GM12878 (cell line): ENCODE measurements at regions not wholly inside any gene's neighbourhood (a gene's known extent, or its start where the extent isn't known, plus 50 kb on each side); places are given as distances from the start of the nearest gene placed in this dataset.

Experiments used
- ATAC-seq: fragments of 200-7000 bp; cut with Tn5 transposase; 3 replicates; pipeline ENCODE4 v1.9.1; 2020; ENCODE audit warnings: mild to moderate bottlenecking, moderate library complexity
- BruUV-seq: library from RNA; stranded (reverse); fragments of 400-500 nt; replicated peaks from 2 replicates; lab custom pipeline; 2021; lab: Mats Ljungman, UMichigan
- CTCF ChIA-PET: fragments of 300-600 bp; sonication (Branson Sonifier 250); formaldehyde crosslinking; extraction: SDS; loops from one replicate; lab custom pipeline; 2021; ENCODE audit warnings: inconsistent platforms; lab: Yijun Ruan, JAX
- POLR2A ChIA-PET: fragments of 350-600 bp; formaldehyde crosslinking; extraction: SDS; loops from one replicate; lab custom pipeline; 2021; ENCODE audit warnings: inconsistent platforms; lab: Charles Lee
- RAD21 ChIA-PET: fragments of 300-600 bp; sonication (Branson Sonifier 250); formaldehyde crosslinking; loops from one replicate; lab custom pipeline; 2023; ENCODE audit warnings: antibody characterized with exemption; ENCODE audit not compliant: unreplicated experiment; lab: Charles Lee
- SMC1A ChIA-PET: fragments of 300-600 bp; sonication (Branson Sonifier 250); formaldehyde crosslinking; loops from one replicate; lab custom pipeline; 2023; ENCODE audit not compliant: unreplicated experiment, uncharacterized antibody; lab: Charles Lee
- DNase-seq: peaks from one replicate; pipeline ENCODE4 v3.0.0-alpha.2; 2011; ENCODE audit warnings: low read depth, low spot score
- FAIRE-seq: peaks from 3 replicates; lab custom pipeline; 2011; peaks lifted over from hg19 to GRCh38; lab: Jason Lieb, UNC
- H2AFZ ChIP-seq: 2 replicates; pipeline ENCODE4 v1.6.0; 2011; ENCODE audit warnings: low read depth, low read length, control low read depth; ENCODE audit not compliant: control insufficient read depth
- H3K27ac ChIP-seq: 2 replicates; pipeline ENCODE4 v1.5.1; 2011; ENCODE audit warnings: control low read depth; ENCODE audit not compliant: control insufficient read depth, insufficient read depth
- H3K27me3 ChIP-seq, 2 experiments: replicated peaks in 1 of 2; 2 replicates each; pipeline versions ENCODE4 v1.6.0 to v1.6.1; 2011; ENCODE audit warnings: low read length in 1 of 2; ENCODE audit not compliant: control insufficient read depth in 2 of 2, insufficient read depth in 2 of 2
- H3K36me3 ChIP-seq, 2 experiments: 2 replicates each; pipeline ENCODE4 v1.5.1; 2011; ENCODE audit warnings: low read length in 1 of 2; ENCODE audit not compliant: control insufficient read depth in 2 of 2, insufficient read depth in 2 of 2
- H3K4me1 ChIP-seq: 2 replicates; pipeline ENCODE4 v1.6.1; 2011; ENCODE audit warnings: mild to moderate bottlenecking, low read length, moderate library complexity, mixed read lengths; ENCODE audit not compliant: control insufficient read depth, insufficient read depth
- H3K4me2 ChIP-seq: 2 replicates; pipeline ENCODE4 v1.6.0; 2011; ENCODE audit warnings: control low read depth; ENCODE audit not compliant: control insufficient read depth, insufficient read depth
- H3K4me3 ChIP-seq: fragments of 200-600 bp; sonication (generic); 2 replicates; pipeline ENCODE4 v1.5.1; 2016
- H3K79me2 ChIP-seq: 2 replicates; pipeline ENCODE4 v1.6.0; 2011; ENCODE audit warnings: low read length; ENCODE audit not compliant: control insufficient read depth, insufficient read depth
- H3K9ac ChIP-seq: 2 replicates; pipeline ENCODE4 v1.8.0; 2011; ENCODE audit warnings: low read length, control low read depth, mixed read lengths; ENCODE audit not compliant: control insufficient read depth, insufficient read depth
- H3K9me3 ChIP-seq: replicated peaks from 3 replicates; pipeline ENCODE4 v1.5.1; 2011; ENCODE audit warnings: mild to moderate bottlenecking, low read length; ENCODE audit not compliant: control insufficient read depth, insufficient read depth
- H4K20me1 ChIP-seq: 2 replicates; pipeline ENCODE4 v1.6.0; 2011; ENCODE audit not compliant: control insufficient read depth, insufficient read depth
- CBFB ChIP-seq: IDR thresholded peaks from 2 replicates; pipeline ENCODE4 v1.6.1; 2016; ENCODE audit warnings: antibody characterized with exemption, low read depth
- GATAD2B ChIP-seq: fragments of 450-650 bp; conservative IDR thresholded peaks from 2 replicates; pipeline ENCODE4 v1.6.1; 2017; ENCODE audit warnings: low read depth, mild to moderate bottlenecking, moderate library complexity
- HDAC6 ChIP-seq: fragments of 200-600 bp; sonication (generic); IDR thresholded peaks from one replicate; pipeline ENCODE4 v1.8.0; 2017; ENCODE audit warnings: antibody characterized with exemption; ENCODE audit not compliant: unreplicated experiment
- KDM1A ChIP-seq: fragments of 200-600 bp; sonication (generic); IDR thresholded peaks from 2 replicates; pipeline ENCODE4 v1.6.1; 2016; ENCODE audit warnings: borderline replicate concordance
- MEF2B ChIP-seq: fragments of 450-650 bp; IDR thresholded peaks from 2 replicates; pipeline ENCODE4 v1.6.1; 2018; ENCODE audit warnings: mild to moderate bottlenecking, moderate library complexity; ENCODE audit not compliant: partially characterized antibody, poor library complexity, severe bottlenecking
- MXI1 ChIP-seq: fragments of 150-350 bp; IDR thresholded peaks from 2 replicates; pipeline ENCODE4 v1.6.1; 2011; ENCODE audit warnings: low read depth, mild to moderate bottlenecking, inconsistent platforms, low read length, improper control_type of control experiment
- NBN ChIP-seq: fragments of 450-650 bp; IDR thresholded peaks from 2 replicates; pipeline ENCODE4 v1.6.1; 2016
- SPI1 ChIP-seq: IDR thresholded peaks from 2 replicates; pipeline ENCODE4 v1.6.1; 2011; ENCODE audit warnings: low read depth, mild to moderate bottlenecking, low read length, moderate library complexity, borderline replicate concordance; ENCODE audit not compliant: insufficient read depth
- YBX1 ChIP-seq: fragments of 450-650 bp; IDR thresholded peaks from 2 replicates; pipeline ENCODE4 v1.6.1; 2016; ENCODE audit warnings: antibody characterized with exemption
- WGBS: methylation state at CpG from one replicate; pipeline ENCODE4 v1.1.6; 2016; ENCODE audit warnings: low lambda C conversion rate; ENCODE audit not compliant: insufficient replicate concordance, insufficient coverage; ENCODE audit errors: missing lambda C conversion rate; 5-methylcytosine and 5-hydroxymethylcytosine counted together
- in situ Hi-C: fragments of 300-500 bp; cut with MboI; formaldehyde crosslinking; loops from 9 replicates; pipeline ENCODE4 v1.14.3; 2018; ENCODE audit warnings: mixed read lengths
- intact Hi-C: fragments of 100-400 bp; cut with micrococcal nuclease; formaldehyde crosslinking; loops from one replicate; pipeline ENCODE4 v1.14.2; 2022; ENCODE audit not compliant: unreplicated experiment
- TF ChIP-seq, protein P1 (sequence below): fragments of 450-650 bp; IDR thresholded peaks from 2 replicates; pipeline ENCODE4 v1.6.1; 2017; ENCODE audit warnings: mild to moderate bottlenecking
- TF ChIP-seq, protein P2 (sequence below): fragments of 450-650 bp; IDR thresholded peaks from 2 replicates; pipeline ENCODE4 v1.6.1; 2017; ENCODE audit warnings: mild to moderate bottlenecking, low read depth, inconsistent platforms; ENCODE audit not compliant: poor library complexity, severe bottlenecking
- TF ChIP-seq, protein P3 (sequence below): fragments of 450-650 bp; IDR thresholded peaks from 2 replicates; pipeline ENCODE4 v1.6.1; 2018; ENCODE audit warnings: mild to moderate bottlenecking, low read depth, moderate library complexity; ENCODE audit not compliant: partially characterized antibody

DNA sequence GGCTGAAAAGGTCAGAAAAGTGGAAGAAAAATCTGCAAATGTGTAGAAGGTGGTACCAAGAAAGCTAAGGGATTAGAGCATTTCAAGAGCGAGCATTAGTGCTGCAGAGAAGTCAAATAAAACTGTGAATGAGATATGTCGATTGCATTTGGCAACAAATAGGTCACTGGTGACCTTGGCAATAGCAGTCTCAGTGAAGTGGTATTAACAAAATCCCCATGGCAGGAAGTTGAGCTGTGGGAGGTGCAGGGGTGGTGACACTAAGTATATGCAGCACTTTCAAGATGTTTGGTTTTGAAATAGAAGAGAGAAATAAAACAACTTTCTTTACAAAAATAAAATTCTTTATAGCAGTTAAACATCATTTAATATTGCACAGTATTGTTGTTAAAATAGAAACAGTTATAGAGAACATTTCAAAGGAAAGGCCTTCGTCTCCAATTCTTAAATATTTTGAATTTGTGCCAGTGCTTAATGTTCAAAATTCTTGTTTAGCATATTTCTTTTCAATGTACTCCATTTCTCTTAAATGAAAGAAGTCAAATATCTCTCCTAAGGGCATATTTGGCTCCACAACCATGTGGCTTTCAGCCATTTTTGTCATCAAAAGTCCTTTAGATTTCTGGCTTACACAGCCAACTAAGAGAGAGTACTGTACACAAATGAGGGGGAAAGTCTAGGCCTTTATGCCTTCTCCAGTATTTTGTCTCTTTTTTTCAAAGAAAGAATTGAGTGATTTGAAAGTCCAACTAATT is 443.0 kb upstream of the MMADHC start (continued):
- no peak for TF ChIP-seq MXI1

DNA sequence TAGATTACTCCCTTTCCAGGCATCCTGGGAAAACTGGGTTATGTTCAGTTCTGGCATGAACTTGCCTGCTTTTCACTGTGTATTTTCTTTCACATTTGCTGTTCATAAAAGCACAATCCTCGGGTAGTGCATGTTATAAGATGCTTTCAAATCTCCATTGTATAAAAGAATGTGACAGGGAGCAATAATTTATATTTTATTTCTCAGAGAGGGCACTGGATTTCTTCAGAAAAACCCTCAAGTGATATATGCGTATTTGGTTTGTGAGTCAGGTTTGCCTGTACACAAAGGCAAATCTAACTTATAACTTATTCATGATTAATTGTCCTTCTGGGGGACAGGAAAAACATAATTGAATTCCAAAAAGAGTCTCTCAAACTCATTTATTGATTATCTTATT is 440.7 kb upstream of the MMADHC start:
- no peaks in the 10 kb centered on the region for H3K27me3 ChIP-seq
- H3K4me1 ChIP-seq, result no peaks in the 10 kb centered on the region
- CTCF ChIA-PET, result no interaction called here
- H3K27ac ChIP-seq, result no peak overlapping the region
- POLR2A ChIA-PET, result no interaction called here
- no peak for FAIRE-seq
- H3K36me3 ChIP-seq, result no peaks in the 10 kb centered on the region
- in situ Hi-C loops (no loop called here), intact Hi-C loops (no loop called here)
- RAD21 ChIA-PET, result no interaction called here
- whole genome bisulfite sequencing, result 43% methylated on average over 2 of the region's 2 CpGs
- H3K9me3 ChIP-seq, result no peaks in the 10 kb centered on the region
- no peak for ATAC-seq
- BruUV-seq, result no TSS peak
- H3K4me2 ChIP-seq, result no peak overlapping the region
- no peak for DNase-seq
- H3K9ac ChIP-seq, result no peak overlapping the region
- SMC1A ChIA-PET, result no interaction called here
- no peaks in the 10 kb centered on the region for H4K20me1 ChIP-seq
- no peak overlapping the region for H3K4me3 ChIP-seq
- H3K79me2 ChIP-seq, result no peaks in the 10 kb centered on the region
- H2AFZ ChIP-seq, result no peak overlapping the region
- TF ChIP-seq HDAC6 (no peak), NBN (no peak), YBX1 (no peak), CBFB (no peak), KDM1A (no peak), SPI1 (no peak), GATAD2B (no peak), MEF2B (no peak)
- TF ChIP-seq, protein P1, sequence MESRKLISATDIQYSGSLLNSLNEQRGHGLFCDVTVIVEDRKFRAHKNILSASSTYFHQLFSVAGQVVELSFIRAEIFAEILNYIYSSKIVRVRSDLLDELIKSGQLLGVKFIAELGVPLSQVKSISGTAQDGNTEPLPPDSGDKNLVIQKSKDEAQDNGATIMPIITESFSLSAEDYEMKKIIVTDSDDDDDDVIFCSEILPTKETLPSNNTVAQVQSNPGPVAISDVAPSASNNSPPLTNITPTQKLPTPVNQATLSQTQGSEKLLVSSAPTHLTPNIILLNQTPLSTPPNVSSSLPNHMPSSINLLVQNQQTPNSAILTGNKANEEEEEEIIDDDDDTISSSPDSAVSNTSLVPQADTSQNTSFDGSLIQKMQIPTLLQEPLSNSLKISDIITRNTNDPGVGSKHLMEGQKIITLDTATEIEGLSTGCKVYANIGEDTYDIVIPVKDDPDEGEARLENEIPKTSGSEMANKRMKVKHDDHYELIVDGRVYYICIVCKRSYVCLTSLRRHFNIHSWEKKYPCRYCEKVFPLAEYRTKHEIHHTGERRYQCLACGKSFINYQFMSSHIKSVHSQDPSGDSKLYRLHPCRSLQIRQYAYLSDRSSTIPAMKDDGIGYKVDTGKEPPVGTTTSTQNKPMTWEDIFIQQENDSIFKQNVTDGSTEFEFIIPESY, result no peak
- TF ChIP-seq, protein P2, sequence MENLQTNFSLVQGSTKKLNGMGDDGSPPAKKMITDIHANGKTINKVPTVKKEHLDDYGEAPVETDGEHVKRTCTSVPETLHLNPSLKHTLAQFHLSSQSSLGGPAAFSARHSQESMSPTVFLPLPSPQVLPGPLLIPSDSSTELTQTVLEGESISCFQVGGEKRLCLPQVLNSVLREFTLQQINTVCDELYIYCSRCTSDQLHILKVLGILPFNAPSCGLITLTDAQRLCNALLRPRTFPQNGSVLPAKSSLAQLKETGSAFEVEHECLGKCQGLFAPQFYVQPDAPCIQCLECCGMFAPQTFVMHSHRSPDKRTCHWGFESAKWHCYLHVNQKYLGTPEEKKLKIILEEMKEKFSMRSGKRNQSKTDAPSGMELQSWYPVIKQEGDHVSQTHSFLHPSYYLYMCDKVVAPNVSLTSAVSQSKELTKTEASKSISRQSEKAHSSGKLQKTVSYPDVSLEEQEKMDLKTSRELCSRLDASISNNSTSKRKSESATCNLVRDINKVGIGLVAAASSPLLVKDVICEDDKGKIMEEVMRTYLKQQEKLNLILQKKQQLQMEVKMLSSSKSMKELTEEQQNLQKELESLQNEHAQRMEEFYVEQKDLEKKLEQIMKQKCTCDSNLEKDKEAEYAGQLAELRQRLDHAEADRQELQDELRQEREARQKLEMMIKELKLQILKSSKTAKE, result no peak
- TF ChIP-seq, protein P3, sequence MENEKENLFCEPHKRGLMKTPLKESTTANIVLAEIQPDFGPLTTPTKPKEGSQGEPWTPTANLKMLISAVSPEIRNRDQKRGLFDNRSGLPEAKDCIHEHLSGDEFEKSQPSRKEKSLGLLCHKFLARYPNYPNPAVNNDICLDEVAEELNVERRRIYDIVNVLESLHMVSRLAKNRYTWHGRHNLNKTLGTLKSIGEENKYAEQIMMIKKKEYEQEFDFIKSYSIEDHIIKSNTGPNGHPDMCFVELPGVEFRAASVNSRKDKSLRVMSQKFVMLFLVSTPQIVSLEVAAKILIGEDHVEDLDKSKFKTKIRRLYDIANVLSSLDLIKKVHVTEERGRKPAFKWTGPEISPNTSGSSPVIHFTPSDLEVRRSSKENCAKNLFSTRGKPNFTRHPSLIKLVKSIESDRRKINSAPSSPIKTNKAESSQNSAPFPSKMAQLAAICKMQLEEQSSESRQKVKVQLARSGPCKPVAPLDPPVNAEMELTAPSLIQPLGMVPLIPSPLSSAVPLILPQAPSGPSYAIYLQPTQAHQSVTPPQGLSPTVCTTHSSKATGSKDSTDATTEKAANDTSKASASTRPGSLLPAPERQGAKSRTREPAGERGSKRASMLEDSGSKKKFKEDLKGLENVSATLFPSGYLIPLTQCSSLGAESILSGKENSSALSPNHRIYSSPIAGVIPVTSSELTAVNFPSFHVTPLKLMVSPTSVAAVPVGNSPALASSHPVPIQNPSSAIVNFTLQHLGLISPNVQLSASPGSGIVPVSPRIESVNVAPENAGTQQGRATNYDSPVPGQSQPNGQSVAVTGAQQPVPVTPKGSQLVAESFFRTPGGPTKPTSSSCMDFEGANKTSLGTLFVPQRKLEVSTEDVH, result no peak
